ENCODE measurements at regions not wholly inside any gene's neighbourhood (a gene's known extent, or its start where the extent isn't known, plus 50 kb on each side); places are given as distances from the start of the nearest gene placed in this dataset.

GRCh38 chr5:93048858-93049257 is 532.2 kb downstream of the NR2F1-AS1 start:
- no peak overlapping the region for H3K4me3 Mint-ChIP-seq
- H3K27ac Mint-ChIP-seq, result no peak overlapping the region
- no peaks in the 10 kb centered on the region for H3K27me3 Mint-ChIP-seq
- H3K36me3 Mint-ChIP-seq (ENCODE audit: low read depth), result no peaks in the 10 kb centered on the region
- ChIA-PET POLR2A (no interaction called here), CTCF (no interaction called here)
- H3K4me1 Mint-ChIP-seq, result no peaks in the 10 kb centered on the region
- no peaks in the 10 kb centered on the region for H3K9me3 Mint-ChIP-seq
- DNase-seq, result no peak

GRCh38 chr5:93044859-93045666 is 536.0 kb downstream of the NR2F1-AS1 start:
- ChIA-PET POLR2A (no interaction called here), CTCF (interaction anchor here (0.7 kb wide), 1 partner anchor 8 kb away, joined by 3 read pairs; no protein-coding TSS in a partner anchor)
- H3K4me1 Mint-ChIP-seq, result no peaks in the 10 kb centered on the region

DNA sequence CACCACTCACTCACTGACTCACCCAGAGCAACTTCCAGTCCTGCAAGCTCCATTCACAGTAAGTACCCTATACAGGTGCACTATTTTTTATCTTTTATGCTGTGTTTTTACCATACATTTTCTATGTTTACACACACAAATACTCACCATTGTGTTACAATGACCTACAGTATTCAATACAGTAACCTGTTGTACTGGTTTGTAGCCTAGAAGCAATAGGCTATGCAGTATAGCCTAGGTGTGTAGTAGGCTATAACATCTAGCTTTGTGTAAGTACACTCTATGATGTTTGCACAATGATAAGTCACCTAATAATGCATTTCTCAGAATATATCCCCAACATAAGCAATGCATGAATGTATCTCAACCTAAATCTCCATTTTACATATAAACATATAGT is 541.1 kb downstream of the NR2F1-AS1 start:
- Mint-ChIP-seq H3K9me3 (no peaks in the 10 kb centered on the region), H3K4me3 (no peak overlapping the region), H3K27me3 (no peaks in the 10 kb centered on the region), H3K27ac (no peak overlapping the region), H3K4me1 (no peaks in the 10 kb centered on the region), H3K36me3 (ENCODE audit: low read depth) (no peaks in the 10 kb centered on the region)
- DNase-seq, result no peak
- POLR2A ChIA-PET, result no interaction called here
- CTCF ChIA-PET, result no interaction called here

More at GRCh38 chr5:93044859-93045666, 536.0 kb downstream of the NR2F1-AS1 start:
- no peaks in the 10 kb centered on the region for H3K36me3 Mint-ChIP-seq (ENCODE audit: low read depth)
- H3K27me3 Mint-ChIP-seq, result no peaks in the 10 kb centered on the region
- no peak for DNase-seq
- no peaks in the 10 kb centered on the region for H3K9me3 Mint-ChIP-seq
- H3K4me3 Mint-ChIP-seq, result no peak overlapping the region
- no peak overlapping the region for H3K27ac Mint-ChIP-seq

- Mint-ChIP-seq H3K9me3 (no peaks in the 10 kb centered on the region), H3K27me3 (no peaks in the 10 kb centered on the region), H3K36me3 (ENCODE audit: low read depth) (no peaks in the 10 kb centered on the region), H3K4me3 (no peak overlapping the region), H3K4me1 (no peaks in the 10 kb centered on the region), H3K27ac (no peak overlapping the region)
- ChIA-PET POLR2A (no interaction called here), CTCF (no interaction called here)
- DNase-seq, result no peak
These were observed 546.1 kb downstream of the NR2F1-AS1 start for GRCh38 chr5:93034621-93035590.

GRCh38 chr5:93022796-93023447 is 558.1 kb downstream of the NR2F1-AS1 start:
- no peaks in the 10 kb centered on the region for H3K27me3 Mint-ChIP-seq
- H3K27ac Mint-ChIP-seq, result no peak overlapping the region
- ChIA-PET CTCF (no interaction called here), POLR2A (no interaction called here)
- H3K4me1 Mint-ChIP-seq, result no peaks in the 10 kb centered on the region
- H3K4me3 Mint-ChIP-seq, result no peak overlapping the region
- H3K9me3 Mint-ChIP-seq, result no peaks in the 10 kb centered on the region
- DNase-seq, result no peak
- H3K36me3 Mint-ChIP-seq (ENCODE audit: low read depth), result no peaks in the 10 kb centered on the region

- Mint-ChIP-seq H3K4me1 (no peaks in the 10 kb centered on the region), H3K9me3 (no peaks in the 10 kb centered on the region), H3K27ac (no peak overlapping the region), H3K36me3 (ENCODE audit: low read depth) (no peaks in the 10 kb centered on the region), H3K27me3 (no peaks in the 10 kb centered on the region), H3K4me3 (no peak overlapping the region)
- DNase-seq, result no peak
- POLR2A ChIA-PET, result no interaction called here
- CTCF ChIA-PET, result no interaction called here
These were observed 558.8 kb downstream of the NR2F1-AS1 start for GRCh38 chr5:93022211-93022610.

DNA sequence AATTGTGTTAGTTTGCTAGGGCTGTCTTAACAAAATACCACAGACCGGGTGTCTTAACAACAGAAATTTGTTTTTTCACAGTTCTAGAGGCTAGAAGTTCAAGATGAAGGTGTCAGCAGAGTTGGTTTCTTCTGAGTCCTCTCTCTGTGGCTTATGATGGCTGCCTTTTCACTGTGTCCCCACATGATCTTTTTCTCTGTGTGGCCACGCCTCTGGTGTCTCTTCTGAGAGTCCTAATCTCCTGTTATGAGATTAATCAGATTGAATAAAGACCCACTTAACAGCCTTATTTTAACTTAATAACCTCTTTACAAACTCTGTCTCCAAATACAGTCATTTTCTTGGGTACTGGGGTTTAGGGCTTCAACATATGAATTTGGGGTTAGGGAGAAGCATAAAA is 561.1 kb downstream of the NR2F1-AS1 start:
- no peak for DNase-seq
- Mint-ChIP-seq H3K4me1 (no peaks in the 10 kb centered on the region), H3K27ac (no peak overlapping the region), H3K36me3 (ENCODE audit: low read depth) (no peaks in the 10 kb centered on the region), H3K27me3 (no peaks in the 10 kb centered on the region), H3K9me3 (no peaks in the 10 kb centered on the region), H3K4me3 (no peak overlapping the region)
- ChIA-PET CTCF (no interaction called here), POLR2A (no interaction called here)

DNA sequence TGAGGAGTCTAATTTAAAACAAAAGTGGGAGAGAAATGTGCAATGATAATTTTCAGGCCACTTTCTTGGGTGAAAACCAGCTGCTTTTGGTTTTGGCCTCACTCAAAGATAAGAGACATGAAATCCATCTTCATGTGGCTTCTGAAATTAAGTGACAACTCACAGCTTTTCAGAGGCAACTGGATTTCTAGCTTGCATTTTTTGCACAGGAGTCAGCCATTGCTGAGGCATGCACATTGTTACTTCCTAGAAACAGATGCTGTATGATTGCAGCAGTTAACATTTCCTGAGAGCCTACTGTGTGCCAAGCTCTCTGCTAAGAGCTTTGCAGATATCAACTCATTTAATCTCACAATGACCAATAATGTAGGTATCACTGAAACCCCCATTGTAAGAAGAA is 562.6 kb downstream of the NR2F1-AS1 start:
- CTCF ChIA-PET, result no interaction called here
- H3K4me1 Mint-ChIP-seq, result no peaks in the 10 kb centered on the region
- DNase-seq, result no peak
- no peaks in the 10 kb centered on the region for H3K36me3 Mint-ChIP-seq (ENCODE audit: low read depth)
- H3K27me3 Mint-ChIP-seq, result no peaks in the 10 kb centered on the region
- H3K9me3 Mint-ChIP-seq, result peaks cover 2% of the 10 kb centered on the region
- no peak overlapping the region for H3K4me3 Mint-ChIP-seq
- POLR2A ChIA-PET, result no interaction called here
- H3K27ac Mint-ChIP-seq, result no peak overlapping the region

DNA sequence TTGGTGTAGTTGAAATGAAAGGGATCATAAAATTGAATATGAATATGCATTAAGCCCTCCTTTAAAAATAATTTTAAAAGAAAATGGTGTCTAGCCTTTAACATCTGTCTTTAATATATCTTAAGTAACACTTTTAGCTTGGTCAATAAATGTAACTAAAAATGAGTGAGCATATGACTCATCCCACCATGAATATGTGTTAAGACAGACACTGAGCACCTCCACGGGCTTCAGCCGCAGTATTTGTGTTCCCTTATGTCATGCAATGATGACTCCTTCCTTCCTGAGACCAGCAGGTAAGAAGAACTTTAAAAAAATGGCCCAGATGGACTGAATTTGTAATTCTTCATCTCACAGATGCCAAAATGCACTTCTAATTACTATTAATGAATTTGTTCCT is 563.2 kb downstream of the NR2F1-AS1 start:
- H3K27ac Mint-ChIP-seq, result no peak overlapping the region
- H3K27me3 Mint-ChIP-seq, result no peaks in the 10 kb centered on the region
- no peaks in the 10 kb centered on the region for H3K4me1 Mint-ChIP-seq
- POLR2A ChIA-PET, result no interaction called here
- no peak for DNase-seq
- H3K36me3 Mint-ChIP-seq (ENCODE audit: low read depth), result no peaks in the 10 kb centered on the region
- H3K4me3 Mint-ChIP-seq, result no peak overlapping the region
- peaks cover 2% of the 10 kb centered on the region for H3K9me3 Mint-ChIP-seq
- CTCF ChIA-PET, result no interaction called here

GRCh38 chr5:93017376-93017775 is 563.6 kb downstream of the NR2F1-AS1 start:
- H3K36me3 Mint-ChIP-seq (ENCODE audit: low read depth), result no peaks in the 10 kb centered on the region
- CTCF ChIA-PET, result no interaction called here
- POLR2A ChIA-PET, result interaction anchor here (0.6 kb wide), 1 partner anchor 55 kb away, joined by 3 read pairs; no protein-coding TSS in a partner anchor
- no peak for DNase-seq
- no peak overlapping the region for H3K27ac Mint-ChIP-seq
- no peaks in the 10 kb centered on the region for H3K27me3 Mint-ChIP-seq
- H3K4me1 Mint-ChIP-seq, result no peaks in the 10 kb centered on the region
- peaks cover 2% of the 10 kb centered on the region for H3K9me3 Mint-ChIP-seq
- H3K4me3 Mint-ChIP-seq, result no peak overlapping the region

DNA sequence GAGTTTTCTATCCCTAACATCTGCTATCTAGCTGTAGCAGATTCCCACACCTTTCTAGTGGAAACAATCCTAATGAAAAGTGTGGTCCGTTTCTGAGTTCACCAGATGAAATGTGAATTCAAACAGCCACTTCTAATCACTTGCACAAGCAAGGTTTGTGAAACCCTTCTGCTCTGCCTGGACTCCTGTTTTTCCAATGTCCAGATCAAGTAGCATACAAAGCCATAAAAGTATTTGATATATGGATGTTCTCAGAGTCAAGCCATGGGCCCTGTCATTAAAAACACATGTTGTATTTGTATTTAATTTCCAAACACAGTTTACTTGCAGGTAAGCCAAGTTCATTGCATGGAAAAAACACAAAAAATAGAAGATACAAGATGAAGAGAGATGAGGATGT is 570.4 kb downstream of the NR2F1-AS1 start:
- Mint-ChIP-seq H3K27ac (no peak overlapping the region), H3K4me1 (no peaks in the 10 kb centered on the region), H3K36me3 (ENCODE audit: low read depth) (no peaks in the 10 kb centered on the region), H3K9me3 (peaks cover 2% of the 10 kb centered on the region), H3K4me3 (no peak overlapping the region), H3K27me3 (no peaks in the 10 kb centered on the region)
- POLR2A ChIA-PET, result no interaction called here
- CTCF ChIA-PET, result no interaction called here
- no peak for DNase-seq

- no peaks in the 10 kb centered on the region for H3K4me1 Mint-ChIP-seq
- no peak for DNase-seq
- H3K36me3 Mint-ChIP-seq (ENCODE audit: low read depth), result no peaks in the 10 kb centered on the region
- no peak overlapping the region for H3K27ac Mint-ChIP-seq
- ChIA-PET CTCF (no interaction called here), POLR2A (no interaction called here)
- no peaks in the 10 kb centered on the region for H3K27me3 Mint-ChIP-seq
- no peak overlapping the region for H3K4me3 Mint-ChIP-seq
- peaks cover 2% of the 10 kb centered on the region for H3K9me3 Mint-ChIP-seq
These were observed 571.0 kb downstream of the NR2F1-AS1 start for GRCh38 chr5:93010037-93010436.

DNA sequence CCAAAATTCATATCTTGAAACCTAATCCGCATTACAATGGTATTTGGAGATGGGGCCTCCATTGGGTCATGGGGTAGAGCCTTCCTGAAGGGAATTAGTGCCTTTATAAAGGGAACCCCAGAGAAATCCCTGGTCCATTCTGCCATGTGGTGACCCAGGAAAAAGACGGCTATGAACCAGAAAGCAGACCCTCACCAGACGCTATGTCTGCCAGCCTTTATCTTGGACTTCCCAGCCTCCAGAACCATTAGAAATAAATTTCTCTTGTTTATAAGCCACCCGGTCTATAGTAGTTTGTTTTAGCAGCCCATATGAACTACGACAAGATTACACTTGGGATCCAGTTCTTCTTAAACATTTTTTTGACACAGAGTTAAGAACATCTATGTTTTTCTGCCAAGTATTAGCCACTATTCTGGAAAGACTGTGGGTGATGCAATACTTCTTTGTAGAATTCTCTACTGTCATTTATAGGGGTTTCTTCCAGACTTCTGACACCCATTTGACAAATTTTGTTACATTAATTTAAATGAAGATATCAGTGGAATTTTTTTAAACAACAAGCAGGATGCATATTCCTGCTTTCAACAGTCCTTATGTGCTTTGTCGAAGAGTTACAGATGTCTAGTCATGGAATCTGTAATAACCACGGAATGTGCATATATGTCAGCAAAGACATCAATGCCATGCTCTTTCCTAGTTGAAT is 572.4 kb downstream of the NR2F1-AS1 start:
- CTCF ChIA-PET, result no interaction called here
- Mint-ChIP-seq H3K4me1 (no peaks in the 10 kb centered on the region), H3K9me3 (peaks cover under 1% of the 10 kb centered on the region), H3K4me3 (no peak overlapping the region), H3K27ac (no peak overlapping the region), H3K36me3 (ENCODE audit: low read depth) (no peaks in the 10 kb centered on the region), H3K27me3 (no peaks in the 10 kb centered on the region)
- POLR2A ChIA-PET, result no interaction called here
- DNase-seq, result no peak
